ENCODE measurements at regions not wholly inside any gene's neighbourhood (a gene's known extent, or its start where the extent isn't known, plus 50 kb on each side); places are given as distances from the start of the nearest gene placed in this dataset.

- TF ChIP-seq, protein P1, sequence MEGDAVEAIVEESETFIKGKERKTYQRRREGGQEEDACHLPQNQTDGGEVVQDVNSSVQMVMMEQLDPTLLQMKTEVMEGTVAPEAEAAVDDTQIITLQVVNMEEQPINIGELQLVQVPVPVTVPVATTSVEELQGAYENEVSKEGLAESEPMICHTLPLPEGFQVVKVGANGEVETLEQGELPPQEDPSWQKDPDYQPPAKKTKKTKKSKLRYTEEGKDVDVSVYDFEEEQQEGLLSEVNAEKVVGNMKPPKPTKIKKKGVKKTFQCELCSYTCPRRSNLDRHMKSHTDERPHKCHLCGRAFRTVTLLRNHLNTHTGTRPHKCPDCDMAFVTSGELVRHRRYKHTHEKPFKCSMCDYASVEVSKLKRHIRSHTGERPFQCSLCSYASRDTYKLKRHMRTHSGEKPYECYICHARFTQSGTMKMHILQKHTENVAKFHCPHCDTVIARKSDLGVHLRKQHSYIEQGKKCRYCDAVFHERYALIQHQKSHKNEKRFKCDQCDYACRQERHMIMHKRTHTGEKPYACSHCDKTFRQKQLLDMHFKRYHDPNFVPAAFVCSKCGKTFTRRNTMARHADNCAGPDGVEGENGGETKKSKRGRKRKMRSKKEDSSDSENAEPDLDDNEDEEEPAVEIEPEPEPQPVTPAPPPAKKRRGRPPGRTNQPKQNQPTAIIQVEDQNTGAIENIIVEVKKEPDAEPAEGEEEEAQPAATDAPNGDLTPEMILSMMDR (IDR thresholded peaks at IDR 0.05): no peak
- TF ChIP-seq POLR2A (IDR thresholded peaks at IDR 0.05): no peak
Measured at GRCh38 chrX:20399728-20400414, 133.2 kb upstream of the RPS6KA3 start.
